HPDE6-E6E7 (cell line): ENCODE measurements at regions not wholly inside any gene's neighbourhood (a gene's known extent, or its start where the extent isn't known, plus 50 kb on each side); places are given as distances from the start of the nearest gene placed in this dataset.
"Not testable (repeated sequence)": the region's sequence is repeated elsewhere in the genome, so short reads cannot be mapped to it uniquely, and the experiment has no call there.

Experiments used
- DNase-seq: peaks from one replicate; pipeline ENCODE4 v3.0.0; 2011; ENCODE audit warnings: missing footprints; ENCODE audit errors: extremely low spot score

DNA sequence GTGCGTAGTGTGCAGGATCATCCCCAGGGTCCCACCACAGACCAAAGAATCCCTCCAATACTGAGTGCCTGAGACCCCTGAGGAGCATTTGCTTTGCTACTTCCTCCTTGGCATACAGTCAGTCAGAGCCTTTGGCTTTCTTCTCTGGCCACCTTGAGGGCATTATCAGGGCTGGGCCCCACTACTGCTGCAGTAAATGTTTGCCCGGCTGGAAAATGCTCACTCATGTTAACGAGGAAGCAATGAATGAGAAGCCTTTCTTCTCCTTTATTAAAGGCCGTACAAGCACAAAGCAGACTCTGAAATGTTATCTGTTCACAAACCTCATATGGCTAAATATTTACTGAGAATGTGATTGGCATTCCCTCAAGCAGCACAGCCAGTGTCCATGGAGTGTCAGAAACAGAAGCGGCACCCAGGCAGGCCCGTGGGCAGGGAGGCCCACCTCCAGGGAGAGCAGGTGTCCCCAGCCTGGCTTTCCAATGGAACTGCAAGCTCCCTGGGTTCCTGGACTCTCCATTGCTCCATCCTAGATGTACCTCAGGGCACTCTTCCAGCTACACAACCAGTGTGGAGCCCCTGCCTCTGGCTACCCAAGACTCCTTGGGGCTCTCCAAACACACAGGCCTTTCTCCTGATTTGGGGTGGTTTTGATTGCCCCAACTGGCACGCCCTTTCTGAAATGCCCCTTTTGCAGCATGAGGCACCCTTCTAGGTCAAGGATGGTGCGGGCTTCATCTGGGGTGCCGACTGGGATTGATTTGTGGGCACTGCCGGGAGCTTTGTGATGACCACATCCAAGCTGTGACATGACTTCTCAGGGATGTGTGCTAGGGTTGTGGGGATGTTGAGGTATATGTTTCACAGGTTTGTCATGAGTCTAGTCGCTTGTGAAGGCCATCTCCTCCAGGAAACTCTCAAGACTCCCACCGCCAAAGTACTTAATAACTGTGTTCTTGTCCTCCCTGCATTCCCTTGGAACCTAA lies 195.6 kb downstream of the FAM43A start:
- no peak for DNase-seq

GRCh38 chr3:194884649-194885315 lies 199.1 kb downstream of the FAM43A start:
- no peak for DNase-seq

DNA sequence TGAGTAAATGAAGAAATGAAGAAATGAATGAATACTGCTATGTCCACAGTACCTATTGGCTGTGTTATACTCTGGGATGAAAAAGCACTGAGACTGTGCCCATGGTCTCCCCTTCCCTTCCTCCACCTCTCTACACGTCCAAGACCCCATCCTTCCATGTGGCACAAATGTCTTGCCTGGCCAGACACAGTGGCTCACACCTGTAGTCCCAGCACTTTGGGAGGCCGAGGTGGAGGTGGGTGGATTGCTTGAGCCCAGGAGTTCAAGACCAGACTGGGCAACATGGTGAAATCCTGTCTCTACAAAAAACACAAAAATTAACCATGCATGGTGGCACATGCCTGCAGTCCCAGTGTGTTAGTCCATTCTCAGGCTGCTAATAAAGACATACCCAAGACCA lies 200.1 kb downstream of the FAM43A start:
- no peak for DNase-seq

DNA sequence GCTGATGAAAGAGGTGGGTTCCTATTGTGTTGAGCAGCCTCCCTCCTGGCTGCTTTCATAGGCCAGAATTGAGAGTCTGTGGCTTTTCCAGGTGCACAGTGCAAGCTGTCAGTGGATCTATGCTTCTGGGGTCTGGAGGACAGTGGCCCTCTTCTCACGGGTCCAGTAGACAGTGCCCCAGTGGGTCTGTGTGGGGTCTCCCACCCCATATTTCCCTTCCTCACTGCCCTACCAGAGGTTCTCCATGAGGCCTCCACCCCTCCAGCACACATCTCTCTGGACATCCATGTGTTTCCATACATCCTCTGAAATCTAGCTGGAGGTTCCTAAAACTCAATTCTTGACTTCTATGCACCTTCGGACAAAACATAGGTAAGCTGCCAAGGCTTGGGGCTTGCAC lies 201.2 kb downstream of the FAM43A start:
- DNase-seq: no peak

DNA sequence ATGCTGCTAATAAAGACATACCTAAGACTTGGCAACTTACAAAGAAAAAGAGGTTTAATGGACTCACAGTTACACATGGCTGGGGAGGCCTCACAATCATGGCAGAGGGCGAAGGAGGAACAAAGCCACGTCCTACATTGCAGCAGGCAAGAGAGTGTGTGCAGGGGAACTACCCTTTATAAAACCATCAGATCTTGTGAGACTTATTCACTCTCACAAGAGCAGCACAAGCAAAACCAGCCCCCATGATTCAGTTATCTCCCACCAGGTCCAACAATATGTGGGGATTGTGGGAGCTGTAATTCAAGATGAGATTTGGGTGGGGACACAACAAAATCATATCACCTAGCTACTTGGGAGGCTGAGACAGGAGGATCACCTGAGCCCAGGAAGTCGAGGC lies 202.4 kb downstream of the FAM43A start:
- not testable (repeated sequence) for DNase-seq

- DNase-seq: no peak
These were observed 203.2 kb downstream of the FAM43A start for GRCh38 chr3:194888916-194889315.

DNA sequence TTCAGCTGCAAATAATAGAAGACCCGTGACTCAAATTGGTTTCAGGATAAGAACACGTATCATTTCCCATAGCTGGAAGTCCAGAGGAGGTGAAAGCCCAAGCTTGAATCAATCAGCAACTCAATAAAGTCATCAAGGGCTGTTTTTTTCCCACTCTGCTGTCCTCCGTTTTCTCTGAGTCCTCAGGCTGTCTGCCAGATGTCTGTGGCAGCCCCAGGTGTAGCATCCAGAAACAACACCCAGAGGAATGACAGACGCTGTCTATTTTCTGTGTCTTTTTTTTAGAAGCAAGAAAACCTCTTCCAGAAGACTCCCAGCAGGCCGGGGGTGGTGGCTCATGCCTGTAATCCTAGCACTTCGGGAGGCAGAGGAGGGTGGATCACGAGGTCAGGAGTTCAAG lies 204.4 kb downstream of the FAM43A start:
- DNase-seq: no peak

- DNase-seq: no peak
These were observed 207.7 kb downstream of the FAM43A start for GRCh38 chr3:194893121-194893987.

DNA sequence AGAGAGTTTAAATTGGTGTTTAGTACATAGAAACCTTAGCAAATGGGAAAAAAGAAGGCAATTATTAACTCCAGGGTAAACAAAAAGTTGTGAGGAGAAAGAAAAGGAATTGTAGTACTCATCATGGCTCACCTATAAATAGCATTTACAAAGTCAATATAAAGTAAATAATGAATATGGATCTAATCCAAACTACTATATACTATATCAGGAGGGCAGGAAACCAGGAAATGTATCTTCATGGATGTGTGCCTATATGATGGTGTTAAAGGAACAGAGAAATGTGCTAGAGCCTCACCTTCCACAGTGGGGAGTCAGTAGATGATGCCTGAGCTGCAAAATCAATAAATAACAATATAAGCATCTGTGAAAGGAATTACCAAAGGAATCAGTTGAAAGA lies 208.9 kb downstream of the FAM43A start:
- DNase-seq: no peak

DNA sequence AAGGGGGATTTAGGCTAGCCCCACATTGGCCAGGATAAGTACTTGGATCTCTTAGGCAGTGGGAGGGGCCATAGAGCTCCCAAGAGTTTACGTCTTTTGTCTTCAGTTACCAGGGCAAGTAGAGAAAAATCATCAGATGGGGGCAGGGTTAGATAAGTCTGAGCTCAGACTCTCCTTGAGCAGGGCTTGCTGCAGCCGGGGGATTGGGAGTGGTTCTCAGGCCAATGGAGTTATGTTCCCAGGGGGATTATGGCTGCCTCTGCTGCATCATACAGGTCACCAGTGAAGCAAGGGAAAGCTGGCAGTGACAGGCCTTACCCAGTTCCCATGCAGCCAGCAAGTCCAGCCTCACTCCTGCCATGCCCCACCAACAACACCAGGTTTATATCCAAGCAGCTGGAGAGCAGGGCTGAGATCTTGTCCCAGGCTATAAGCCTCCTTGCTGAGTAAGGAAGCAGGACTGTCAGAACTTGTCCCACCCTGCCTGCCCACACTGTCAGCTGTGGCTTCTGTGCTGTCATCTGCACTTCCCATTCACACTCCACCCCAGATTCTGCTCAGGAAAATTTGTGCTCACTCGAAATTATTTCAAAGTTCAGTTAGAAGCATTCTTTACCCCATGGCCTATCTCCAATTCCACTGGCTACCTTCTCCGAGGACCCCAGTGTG lies 215.3 kb downstream of the FAM43A start:
- DNase-seq: no peak

DNA sequence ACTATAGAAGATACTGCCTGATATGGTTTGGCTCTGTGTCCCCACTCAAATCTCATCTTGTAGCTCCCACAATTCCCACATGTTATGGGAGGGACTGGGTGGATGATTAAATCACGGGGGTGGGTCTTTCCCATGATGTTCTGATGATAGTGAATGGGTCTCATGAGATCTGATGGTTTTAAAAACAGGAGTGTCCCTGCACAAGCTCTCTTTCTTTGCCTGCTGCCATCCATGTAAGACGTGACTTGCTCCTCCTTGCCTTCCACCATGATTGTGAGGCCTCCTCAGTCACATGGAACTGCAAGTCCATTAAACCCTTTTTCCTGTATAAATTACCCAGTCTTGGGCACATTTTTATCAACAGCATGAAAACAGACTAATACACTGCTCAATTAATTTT lies 217.8 kb downstream of the FAM43A start:
- DNase-seq: not testable (repeated sequence)

DNA sequence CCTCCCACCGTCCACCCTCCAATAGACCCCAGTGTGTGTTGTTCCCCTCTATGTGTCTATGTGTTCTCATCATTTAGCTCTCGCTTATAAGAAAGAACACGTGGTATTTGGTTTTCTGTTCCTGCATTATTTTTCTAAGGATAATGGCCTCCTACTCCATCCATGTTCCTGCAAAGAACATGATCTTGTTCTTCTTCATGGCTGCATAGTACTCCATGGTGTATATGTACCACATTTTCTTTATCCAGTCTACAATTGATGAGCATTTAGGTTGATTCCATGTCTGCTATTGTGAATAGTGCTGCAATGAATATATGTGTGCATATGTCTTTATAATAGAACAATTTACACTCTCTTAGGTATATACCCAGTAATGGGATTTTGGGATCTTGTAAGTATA lies 219.3 kb downstream of the FAM43A start:
- DNase-seq: not testable (repeated sequence)

- no peak for DNase-seq
These were observed 220.0 kb downstream of the FAM43A start for GRCh38 chr3:194905696-194906095.

- no peak for DNase-seq
These were observed 220.5 kb downstream of the FAM43A start for GRCh38 chr3:194906229-194906629.

GRCh38 chr3:194906970-194907629 lies 221.4 kb downstream of the FAM43A start:
- no peak for DNase-seq

DNA sequence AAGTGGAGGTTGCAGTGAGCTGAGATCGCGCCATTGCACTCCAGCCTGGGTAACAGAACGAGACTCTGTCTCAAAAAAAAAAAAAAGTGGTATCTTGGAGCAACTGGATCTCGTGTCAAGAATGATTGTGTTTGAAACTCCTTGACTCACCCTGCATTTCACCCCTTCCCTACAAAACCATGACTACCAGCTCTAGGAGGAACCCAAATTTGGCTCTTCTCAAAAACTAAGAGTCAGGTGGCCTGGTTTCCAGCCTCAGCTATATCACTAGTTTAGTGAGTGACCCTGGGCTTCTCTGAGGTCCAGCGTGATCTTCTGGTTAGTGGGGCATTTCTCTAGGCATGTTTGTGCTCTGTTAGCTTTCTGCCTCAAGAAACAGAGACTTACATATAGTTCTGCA lies 222.1 kb downstream of the FAM43A start:
- DNase-seq: no peak

DNA sequence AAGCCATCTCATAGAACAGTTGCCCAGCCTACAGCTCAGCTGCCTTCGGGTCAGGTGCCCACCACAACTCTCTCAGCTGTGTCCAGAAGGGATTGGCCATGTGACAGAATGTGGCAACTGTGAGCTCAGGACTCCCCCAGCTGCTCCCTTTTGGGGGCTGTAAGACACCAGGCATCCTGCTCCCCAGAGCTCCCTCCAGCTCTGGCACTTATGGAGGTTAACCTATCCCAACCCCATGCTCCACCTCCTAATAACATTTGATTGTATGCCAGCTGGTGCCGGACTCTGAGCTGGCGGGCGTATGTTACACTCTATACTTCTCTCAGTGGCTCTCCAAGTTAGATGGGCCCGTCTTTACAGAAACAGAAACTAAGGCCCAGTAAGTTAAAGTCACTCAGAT lies 222.8 kb downstream of the FAM43A start:
- no peak for DNase-seq

DNA sequence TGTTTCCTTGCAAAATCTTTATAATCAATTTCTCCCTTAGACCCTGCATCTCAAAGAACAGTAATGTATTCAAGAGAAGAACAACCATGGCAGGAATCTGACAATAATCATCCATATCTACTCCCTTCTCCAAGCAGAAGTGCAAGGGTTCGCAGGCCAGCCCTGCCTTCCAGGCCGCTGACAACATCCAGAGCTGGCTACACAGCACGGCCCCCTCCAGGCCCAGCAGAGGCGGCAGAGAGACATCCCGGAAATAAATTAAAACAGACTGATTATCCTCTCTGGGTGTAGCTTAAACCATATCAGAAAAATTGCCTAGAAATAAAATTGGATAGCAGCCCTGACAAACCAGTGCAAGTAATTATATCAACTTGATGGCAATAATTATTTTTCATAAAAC lies 223.3 kb downstream of the FAM43A start:
- no peak for DNase-seq

DNA sequence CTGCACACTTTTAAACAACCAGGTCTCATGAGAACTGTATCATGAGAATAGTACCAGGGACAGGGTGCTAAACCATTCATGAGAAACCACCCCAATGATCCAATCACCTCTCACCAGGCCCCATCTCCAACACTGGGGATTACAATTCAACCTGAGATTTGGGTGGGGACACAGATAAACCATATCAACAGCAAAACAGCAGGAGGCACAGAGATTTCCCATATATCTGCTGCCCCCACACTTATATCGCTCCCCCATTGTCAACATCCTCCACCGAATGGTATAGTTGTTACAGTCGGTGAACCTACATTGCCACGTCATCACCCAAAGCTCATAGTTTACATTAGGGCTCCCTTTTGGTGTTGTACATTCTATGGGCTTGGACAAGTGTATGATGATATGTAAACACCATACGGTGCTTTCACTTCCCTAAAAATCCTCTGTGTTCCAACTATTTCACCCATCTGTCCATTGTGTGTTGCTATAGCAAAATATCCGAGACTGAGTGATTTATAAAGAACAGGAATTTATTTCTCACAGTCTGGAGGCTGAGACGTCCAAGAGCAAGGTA lies 224.8 kb downstream of the FAM43A start:
- DNase-seq: no peak

GRCh38 chr3:194913316-194913715 lies 227.6 kb downstream of the FAM43A start:
- DNase-seq: no peak

DNA sequence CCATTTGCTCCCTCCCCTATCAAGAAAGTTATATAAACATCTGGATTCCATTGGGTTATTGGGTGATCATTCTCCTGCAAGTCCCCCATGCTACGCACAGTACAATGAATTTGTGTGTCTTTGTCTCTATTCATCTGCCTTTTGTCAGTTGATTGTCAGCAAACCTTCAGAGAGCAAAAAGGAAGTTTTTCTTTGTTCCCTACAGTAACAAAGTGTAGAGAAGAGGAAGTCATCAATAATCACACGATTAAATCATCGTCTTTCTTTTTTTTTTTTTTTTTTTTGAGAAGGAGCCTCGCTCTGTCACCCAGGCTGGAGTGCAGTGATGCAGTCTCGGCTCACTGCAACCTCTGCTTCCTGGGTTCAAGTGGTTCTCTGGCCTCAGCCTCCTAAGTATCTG lies 239.2 kb downstream of the FAM43A start:
- not testable (repeated sequence) for DNase-seq
